ENCODE measurements at regions not wholly inside any gene's neighbourhood (a gene's known extent, or its start where the extent isn't known, plus 50 kb on each side); places are given as distances from the start of the nearest gene placed in this dataset.
"Not testable (repeated sequence)": the region's sequence is repeated elsewhere in the genome, so short reads cannot be mapped to it uniquely, and the experiment has no call there.

- no peak for DNase-seq (ENCODE audit: low spot score)
Measured at GRCh38 chr1:87958201-87958600, 629.5 kb downstream of the LMO4 start.

- DNase-seq (ENCODE audit: low spot score), result no peak
Measured at GRCh38 chr1:87958716-87959115, 630.0 kb downstream of the LMO4 start.

GRCh38 chr1:87959236-87959635 lies 630.6 kb downstream of the LMO4 start:
- no peak for DNase-seq (ENCODE audit: low spot score)

- no peak for DNase-seq (ENCODE audit: low spot score)
Measured at GRCh38 chr1:87961992-87962391, 633.3 kb downstream of the LMO4 start.

GRCh38 chr1:87963556-87963955 lies 634.9 kb downstream of the LMO4 start:
- DNase-seq (ENCODE audit: low spot score), result no peak

GRCh38 chr1:87965193-87965592 lies 636.5 kb downstream of the LMO4 start:
- no peak for DNase-seq (ENCODE audit: low spot score)

GRCh38 chr1:87968197-87968955 lies 639.7 kb downstream of the LMO4 start:
- no peak for DNase-seq (ENCODE audit: low spot score)

GRCh38 chr1:87969040-87969439 lies 640.4 kb downstream of the LMO4 start:
- DNase-seq (ENCODE audit: low spot score), result no peak

GRCh38 chr1:87972811-87973210 lies 644.1 kb downstream of the LMO4 start:
- no peak for DNase-seq (ENCODE audit: low spot score)

- no peak for DNase-seq (ENCODE audit: low spot score)
Measured at GRCh38 chr1:87973896-87974295, 645.2 kb downstream of the LMO4 start.

GRCh38 chr1:87976316-87976715 lies 647.6 kb downstream of the LMO4 start:
- no peak for DNase-seq (ENCODE audit: low spot score)

- DNase-seq (ENCODE audit: low spot score), result no peak
Measured at GRCh38 chr1:87977145-87977544, 648.5 kb downstream of the LMO4 start.

- DNase-seq (ENCODE audit: low spot score), result no peak
Measured at GRCh38 chr1:87979079-87979478, 650.4 kb downstream of the LMO4 start.

- DNase-seq (ENCODE audit: low spot score), result no peak
Measured at GRCh38 chr1:87980494-87980893, 651.8 kb downstream of the LMO4 start.

- no peak for DNase-seq (ENCODE audit: low spot score)
Measured at GRCh38 chr1:87981386-87981785, 652.7 kb downstream of the LMO4 start.

- DNase-seq (ENCODE audit: low spot score), result no peak
Measured at GRCh38 chr1:87981810-87982209, 653.1 kb downstream of the LMO4 start.

- no peak for DNase-seq (ENCODE audit: low spot score)
Measured at GRCh38 chr1:87983841-87984240, 655.2 kb downstream of the LMO4 start.

- DNase-seq (ENCODE audit: low spot score), result no peak
Measured at GRCh38 chr1:87985071-87985470, 656.4 kb downstream of the LMO4 start.

- no peak for DNase-seq (ENCODE audit: low spot score)
Measured at GRCh38 chr1:87986130-87986866, 657.6 kb downstream of the LMO4 start.

- DNase-seq (ENCODE audit: low spot score), result no peak
Measured at GRCh38 chr1:87989346-87989745, 660.7 kb downstream of the LMO4 start.

- not testable (repeated sequence) for DNase-seq (ENCODE audit: low spot score)
Measured at GRCh38 chr1:87992536-87992935, 663.9 kb downstream of the LMO4 start.

- no peak for DNase-seq (ENCODE audit: low spot score)
Measured at GRCh38 chr1:87993051-87993450, 664.4 kb downstream of the LMO4 start.

- no peak for DNase-seq (ENCODE audit: low spot score)
Measured at GRCh38 chr1:87999852-88000251, 671.2 kb downstream of the LMO4 start.

- no peak for DNase-seq (ENCODE audit: low spot score)
Measured at GRCh38 chr1:88001460-88001859, 672.8 kb downstream of the LMO4 start.
